HepG2 (cell line): ENCODE measurements at regions not wholly inside any gene's neighbourhood (a gene's known extent, or its start where the extent isn't known, plus 50 kb on each side); places are given as distances from the start of the nearest gene placed in this dataset.
A peak's percentile ranks its signal among the peaks of the same experiment; 100 is the strongest.

Experiments
- ATF4 ChIP-seq, 2 experiments: fragments of 450-650 bp in 1 of 2; sonication (generic) in 1 of 2; formaldehyde crosslinking; IDR thresholded peaks; 2 replicates each; pipeline versions ENCODE4 v1.5.0 to v1.8.0; 2020 to 2022; ENCODE audit warnings: mild to moderate bottlenecking in 1 of 2, missing genetic modification reagents in 1 of 2
- HOXD1 ChIP-seq: sonication (generic); formaldehyde crosslinking; IDR thresholded peaks from 2 replicates; pipeline ENCODE4 v1.5.0; 2020; ENCODE audit warnings: missing genetic modification reagents
- KDM2A ChIP-seq: sonication (generic); formaldehyde crosslinking; IDR thresholded peaks from 2 replicates; pipeline ENCODE4 v1.4.0; 2020; ENCODE audit warnings: low read depth, missing genetic modification reagents, borderline replicate concordance
- KDM5B ChIP-seq: sonication (generic); formaldehyde crosslinking; IDR thresholded peaks from 2 replicates; pipeline ENCODE4 v1.4.0; 2020; ENCODE audit warnings: missing genetic modification reagents, mild to moderate bottlenecking, borderline replicate concordance
- KLF15 ChIP-seq: sonication (generic); formaldehyde crosslinking; IDR thresholded peaks from 2 replicates; pipeline ENCODE4 v1.8.1; 2023; ENCODE audit warnings: borderline replicate concordance, mild to moderate bottlenecking, inconsistent platforms, missing genetic modification reagents, mixed read lengths
- KMT2B ChIP-seq: IDR thresholded peaks from 2 replicates; pipeline ENCODE4 v1.6.1; 2016; ENCODE audit warnings: missing genetic modification reagents, missing compliant biosample characterization
- MIXL1 ChIP-seq: IDR thresholded peaks from 2 replicates; pipeline ENCODE4 v1.6.1; 2016
- NFYB ChIP-seq: sonication (generic); formaldehyde crosslinking; IDR thresholded peaks from 2 replicates; pipeline ENCODE4 v1.4.0; 2020; ENCODE audit warnings: missing genetic modification reagents
- RERE ChIP-seq: IDR thresholded peaks from 2 replicates; pipeline ENCODE4 v1.6.1; 2016; ENCODE audit warnings: low read depth, missing genetic modification reagents, missing compliant biosample characterization
- RFXANK ChIP-seq: IDR thresholded peaks from 2 replicates; pipeline ENCODE4 v1.6.1; 2016
- SMARCE1 ChIP-seq: fragments of 450-650 bp; IDR thresholded peaks from 2 replicates; pipeline ENCODE4 v1.6.1; 2017; ENCODE audit warnings: borderline replicate concordance
- SNAI1 ChIP-seq: sonication (generic); formaldehyde crosslinking; IDR thresholded peaks from 2 replicates; pipeline ENCODE4 v1.5.0; 2020; ENCODE audit warnings: mild to moderate bottlenecking, missing genetic modification reagents, borderline replicate concordance
- SNAPC2 ChIP-seq: sonication (generic); formaldehyde crosslinking; IDR thresholded peaks from 2 replicates; pipeline ENCODE4 v1.8.1; 2022; ENCODE audit warnings: mild to moderate bottlenecking, missing genetic modification reagents
- SRSF1 ChIP-seq: fragments of 200-400 bp; formaldehyde crosslinking; optimal IDR thresholded peaks from 2 replicates; pipeline ENCODE3; 2017; ENCODE audit warnings: mild to moderate bottlenecking, low read depth, low read length, moderate library complexity
- SSRP1 ChIP-seq: IDR thresholded peaks from 2 replicates; pipeline ENCODE4 v1.6.1; 2016; ENCODE audit warnings: control low read depth
- TOE1 ChIP-seq: sonication (generic); formaldehyde crosslinking; IDR thresholded peaks from 2 replicates; pipeline ENCODE4 v1.4.0; 2020; ENCODE audit warnings: mild to moderate bottlenecking, missing genetic modification reagents
- ZNF749 ChIP-seq: sonication (generic); formaldehyde crosslinking; IDR thresholded peaks from 2 replicates; pipeline ENCODE4 v1.8.0; 2022; ENCODE audit warnings: mild to moderate bottlenecking, missing genetic modification reagents, moderate library complexity, borderline replicate concordance
- ZNF75D ChIP-seq: sonication (generic); formaldehyde crosslinking; IDR thresholded peaks from 2 replicates; pipeline ENCODE4 v1.8.1; 2023; ENCODE audit warnings: missing genetic modification reagents, mild to moderate bottlenecking, borderline replicate concordance
- ZNF761 ChIP-seq: sonication (generic); formaldehyde crosslinking; conservative IDR thresholded peaks from 2 replicates; pipeline ENCODE4 v1.4.0; 2020; ENCODE audit warnings: mild to moderate bottlenecking, missing genetic modification reagents
- ZNF782 ChIP-seq: sonication (generic); formaldehyde crosslinking; IDR thresholded peaks from 2 replicates; pipeline ENCODE4 v1.4.0; 2020; ENCODE audit warnings: missing genetic modification reagents, mild to moderate bottlenecking, borderline replicate concordance
- ZNF883 ChIP-seq: sonication (generic); formaldehyde crosslinking; IDR thresholded peaks from 2 replicates; pipeline ENCODE4 v1.5.1; 2020; ENCODE audit warnings: mild to moderate bottlenecking, missing genetic modification reagents; ENCODE audit errors: not compliant biosample characterization
- TF ChIP-seq, protein P1 (sequence below): sonication (generic); formaldehyde crosslinking; IDR thresholded peaks from 2 replicates; pipeline ENCODE4 v1.4.0; 2020; ENCODE audit warnings: missing genetic modification reagents
- TF ChIP-seq, protein P2 (sequence below): sonication (generic); formaldehyde crosslinking; IDR thresholded peaks from 2 replicates; pipeline ENCODE4 v1.8.0; 2022; ENCODE audit warnings: mild to moderate bottlenecking, missing genetic modification reagents, moderate library complexity

DNA sequence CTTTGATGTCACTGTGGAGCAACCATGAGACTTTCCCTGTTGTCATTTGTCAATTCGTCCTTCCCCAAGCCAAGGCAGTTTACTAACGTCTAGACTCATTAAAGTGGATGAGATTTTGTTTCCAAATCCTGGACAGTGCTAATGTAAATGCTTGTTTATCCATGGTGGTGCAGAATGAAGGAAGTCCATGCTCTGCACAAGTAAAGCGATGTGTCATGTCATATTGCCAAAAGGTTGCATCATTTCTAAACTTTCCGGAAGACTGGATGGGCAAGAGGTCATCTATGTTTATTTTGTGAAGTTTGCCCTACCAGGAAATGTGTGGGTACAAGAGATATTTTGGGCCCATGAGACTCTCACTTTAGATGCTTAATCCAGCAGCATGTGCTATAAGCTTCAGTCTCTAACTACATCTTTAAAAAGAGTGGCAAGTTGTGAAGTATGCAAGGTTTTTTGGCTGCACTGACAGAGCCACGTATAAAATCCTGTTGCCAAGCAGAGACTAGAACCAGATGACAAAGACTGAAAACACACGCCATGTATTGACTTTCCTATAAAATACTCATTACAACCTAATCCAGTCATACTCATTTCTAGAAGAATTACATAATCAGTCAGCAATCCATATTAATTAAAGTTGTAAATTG lies 72.1 kb upstream of the FNDC3B start (continued):
- TF ChIP-seq KDM5B (no peak), KMT2B (CRISPR knock-in tag) (peak; percentile 73), ZNF883 (CRISPR knock-in tag) (no peak), KDM2A (CRISPR knock-in tag) (no peak; the same call in 1 of the 2 replicates), ZNF749 (CRISPR knock-in tag) (no peak), RFXANK (CRISPR knock-in tag) (no peak), ZNF75D (CRISPR knock-in tag) (no peak), MIXL1 (CRISPR knock-in tag) (peak; percentile 97), SMARCE1 (no peak), ZNF761 (CRISPR knock-in tag) (peak; percentile 79; the same call in 1 of the 2 replicates), ATF4 (CRISPR knock-in tag; IDR thresholded peaks at IDR 0.05) (peak; percentile 95 to 100), HOXD1 (CRISPR knock-in tag) (peak; percentile 81; the same call in 1 of the 2 replicates), SNAPC2 (CRISPR knock-in tag) (0 out of 2 replicates have a peak, but pooled peaks have one; percentile 39), SSRP1 (no peak; the same call in 1 of the 2 replicates), TOE1 (CRISPR knock-in tag) (no peak), KLF15 (no peak), RERE (CRISPR knock-in tag) (peak; percentile 86; the same call in 1 of the 2 replicates), SRSF1 (no peak), ZNF782 (CRISPR knock-in tag) (no peak), NFYB (CRISPR knock-in tag) (no peak), SNAI1 (no peak)
- TF ChIP-seq, protein P1, sequence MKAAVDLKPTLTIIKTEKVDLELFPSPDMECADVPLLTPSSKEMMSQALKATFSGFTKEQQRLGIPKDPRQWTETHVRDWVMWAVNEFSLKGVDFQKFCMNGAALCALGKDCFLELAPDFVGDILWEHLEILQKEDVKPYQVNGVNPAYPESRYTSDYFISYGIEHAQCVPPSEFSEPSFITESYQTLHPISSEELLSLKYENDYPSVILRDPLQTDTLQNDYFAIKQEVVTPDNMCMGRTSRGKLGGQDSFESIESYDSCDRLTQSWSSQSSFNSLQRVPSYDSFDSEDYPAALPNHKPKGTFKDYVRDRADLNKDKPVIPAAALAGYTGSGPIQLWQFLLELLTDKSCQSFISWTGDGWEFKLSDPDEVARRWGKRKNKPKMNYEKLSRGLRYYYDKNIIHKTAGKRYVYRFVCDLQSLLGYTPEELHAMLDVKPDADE (CRISPR knock-in tag): no peak
- TF ChIP-seq, protein P2, sequence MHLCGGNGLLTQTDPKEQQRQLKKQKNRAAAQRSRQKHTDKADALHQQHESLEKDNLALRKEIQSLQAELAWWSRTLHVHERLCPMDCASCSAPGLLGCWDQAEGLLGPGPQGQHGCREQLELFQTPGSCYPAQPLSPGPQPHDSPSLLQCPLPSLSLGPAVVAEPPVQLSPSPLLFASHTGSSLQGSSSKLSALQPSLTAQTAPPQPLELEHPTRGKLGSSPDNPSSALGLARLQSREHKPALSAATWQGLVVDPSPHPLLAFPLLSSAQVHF: no peak
